Stimulated activated naive CD8-positive, alpha-beta T cell treated with anti-CD3 and anti-CD28 coated beads, Interleukin-15, amount 100 ng/mL, for 72 hours (primary cell): ENCODE measurements at regions not wholly inside any gene's neighbourhood (a gene's known extent, or its start where the extent isn't known, plus 50 kb on each side); places are given as distances from the start of the nearest gene placed in this dataset.
"Not testable (repeated sequence)": the region's sequence is repeated elsewhere in the genome, so short reads cannot be mapped to it uniquely, and the experiment has no call there.

Source experiments
- ATAC-seq: fragments of 150-1000 bp; cut with Tn5 transposase; 2 replicates; pipeline ENCODE4 v1.10.0; 2021; ENCODE audit warnings: mild to moderate bottlenecking, moderate library complexity
- DNase-seq, 2 donors: peaks; one replicate each; pipeline ENCODE4 v3.0.0; 2021 to 2022
- H3K27ac Mint-ChIP-seq, 2 donors: one replicate each; pipeline ENCODE4 v1.8.0; 2022; ENCODE audit warnings: mild to moderate bottlenecking in 2 of 2, mixed read lengths in 2 of 2, moderate library complexity in 2 of 2
- H3K27me3 Mint-ChIP-seq: one replicate; pipeline ENCODE4 v1.8.0; 2022; ENCODE audit warnings: mixed read lengths
- H3K4me1 Mint-ChIP-seq: one replicate; pipeline ENCODE4 v1.8.0; 2022; ENCODE audit warnings: mild to moderate bottlenecking, mixed read lengths
- H3K4me3 Mint-ChIP-seq, 2 donors: one replicate each; pipeline ENCODE4 v1.8.0; 2022; ENCODE audit warnings: mild to moderate bottlenecking in 2 of 2, mixed read lengths in 2 of 2, moderate library complexity in 1 of 2
- H3K9me3 Mint-ChIP-seq, 2 donors: one replicate each; pipeline ENCODE4 v1.8.0; 2022; ENCODE audit warnings: mixed read lengths in 2 of 2

DNA sequence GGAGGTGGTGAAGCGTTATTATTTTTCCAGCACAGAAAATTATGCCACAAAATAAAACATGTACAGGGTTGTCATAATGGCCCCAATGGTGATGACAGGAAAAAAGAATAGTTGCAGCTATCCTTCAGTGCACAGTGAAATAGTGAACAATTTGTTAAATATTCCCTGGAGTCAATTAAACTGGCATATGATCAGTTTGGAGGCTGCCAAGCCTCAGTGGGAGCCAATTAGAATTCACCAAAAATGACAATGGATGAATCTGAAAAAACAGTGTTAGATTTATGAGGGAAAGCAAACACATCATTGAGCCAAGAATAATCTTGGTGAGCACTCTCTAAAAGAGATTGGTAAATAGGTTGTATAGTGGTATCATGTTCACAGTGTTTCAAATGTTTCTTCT is 146.3 kb downstream of the OTUD1 start:
- no peak for ATAC-seq
- Mint-ChIP-seq H3K9me3 (peaks cover 14 to 17% of the 10 kb centered on the region in 2 donors), H3K27me3 (no peaks in the 10 kb centered on the region), H3K4me1 (no peaks in the 10 kb centered on the region), H3K4me3 (no peak overlapping the region), H3K27ac (no peak overlapping the region)
- no peak for DNase-seq

DNA sequence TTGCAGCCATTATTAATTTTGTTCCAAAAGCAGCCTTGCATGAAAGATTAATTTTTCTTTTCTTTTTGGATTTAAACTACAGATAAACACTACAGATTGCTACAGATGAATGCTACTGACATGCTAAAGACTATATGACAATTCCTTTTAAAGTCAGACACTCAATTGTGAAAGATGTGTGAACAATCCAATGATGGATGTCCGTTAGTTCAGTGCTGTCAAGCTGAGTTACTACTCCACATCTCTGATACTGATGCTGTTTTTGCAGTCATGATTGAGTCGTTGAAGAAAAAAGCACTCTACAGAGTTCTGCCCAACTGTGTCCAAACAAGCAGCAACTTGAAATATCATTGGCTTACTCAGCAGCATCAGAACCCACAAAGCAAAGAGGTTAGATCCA is 146.8 kb downstream of the OTUD1 start:
- ATAC-seq (no peak), DNase-seq (no peak)
- Mint-ChIP-seq H3K9me3 (peaks cover 14 to 17% of the 10 kb centered on the region in 2 donors), H3K4me3 (no peak overlapping the region), H3K27me3 (no peaks in the 10 kb centered on the region), H3K4me1 (no peaks in the 10 kb centered on the region), H3K27ac (no peak overlapping the region)

DNA sequence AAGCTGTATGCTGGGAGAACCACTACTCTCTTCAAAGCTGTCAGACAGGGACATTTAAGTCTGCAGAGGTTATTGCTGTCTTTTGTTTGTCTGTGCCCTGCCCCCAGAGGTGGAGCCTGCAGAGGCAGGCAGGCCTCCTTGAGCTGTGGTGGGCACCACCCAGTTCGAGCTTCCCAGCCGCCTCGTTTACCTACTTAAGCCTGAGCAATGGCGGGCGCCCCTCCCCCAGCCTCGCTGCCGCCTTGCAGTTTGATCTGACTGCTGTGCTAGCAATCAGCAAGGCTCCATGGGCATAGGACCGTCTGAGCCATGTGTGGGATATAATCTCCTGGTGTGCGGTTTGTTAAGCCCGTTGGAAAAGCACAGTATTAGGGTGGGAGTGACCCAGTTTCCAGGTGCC is 156.4 kb downstream of the OTUD1 start:
- H3K4me1 Mint-ChIP-seq, H3K27ac Mint-ChIP-seq, DNase-seq, H3K27me3 Mint-ChIP-seq, H3K4me3 Mint-ChIP-seq, ATAC-seq: not testable (repeated sequence)
- H3K9me3 Mint-ChIP-seq, result peaks cover 25 to 35% of the 10 kb centered on the region in 2 donors

DNA sequence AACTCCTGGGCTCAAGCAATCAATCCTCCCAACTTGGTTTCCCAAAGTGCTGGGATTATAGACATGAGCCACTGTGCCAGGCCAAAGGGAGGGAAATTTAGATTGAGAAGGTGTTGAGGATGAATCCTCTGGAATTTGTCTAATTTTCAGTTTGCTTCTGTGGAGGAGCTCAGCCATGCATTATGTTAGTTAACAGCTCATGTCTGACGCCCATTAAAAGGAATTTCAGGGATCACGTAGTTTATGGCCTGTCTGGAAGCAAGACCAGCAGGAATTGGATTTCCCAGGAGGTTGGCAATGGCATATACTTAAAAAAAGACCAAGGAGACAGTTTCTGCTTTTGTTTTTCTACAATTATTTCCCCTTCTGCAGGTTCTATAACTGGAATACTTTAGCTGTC is 165.7 kb downstream of the OTUD1 start:
- Mint-ChIP-seq H3K9me3 (no peaks in the 10 kb centered on the region), H3K27me3 (no peaks in the 10 kb centered on the region), H3K4me1 (no peaks in the 10 kb centered on the region), H3K4me3 (no peak overlapping the region), H3K27ac (no peak overlapping the region)
- ATAC-seq (no peak), DNase-seq (no peak)

GRCh38 chr10:23606456-23606855 is 167.6 kb downstream of the OTUD1 start:
- ATAC-seq, result no peak
- H3K9me3 Mint-ChIP-seq, result no peaks in the 10 kb centered on the region

DNA sequence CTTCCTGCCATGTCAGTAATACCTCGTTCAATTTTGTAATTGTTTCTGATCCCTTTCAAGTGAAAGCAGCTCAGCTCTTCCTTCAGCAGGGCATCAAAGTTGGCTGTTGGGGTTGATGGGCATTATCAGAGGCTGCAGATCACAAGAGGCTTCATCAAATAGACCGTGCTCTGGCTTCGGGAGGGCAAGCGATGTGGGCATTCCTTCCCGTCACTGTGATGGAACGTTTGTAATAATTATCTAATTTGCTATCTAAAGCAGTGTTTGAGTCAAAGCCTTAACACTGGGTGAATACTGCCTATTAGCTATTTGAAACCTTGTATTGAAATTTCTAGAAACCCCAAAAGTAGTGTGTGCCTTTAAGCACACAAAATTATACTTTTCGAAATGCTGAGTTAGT is 170.1 kb downstream of the OTUD1 start:
- Mint-ChIP-seq H3K27ac (no peak overlapping the region), H3K4me1 (peaks cover 4% of the 10 kb centered on the region), H3K27me3 (no peaks in the 10 kb centered on the region), H3K4me3 (no peak overlapping the region), H3K9me3 (no peaks in the 10 kb centered on the region)
- no peak for ATAC-seq
- DNase-seq, result no peak

More at GRCh38 chr10:23606456-23606855, 167.6 kb downstream of the OTUD1 start:
- H3K27ac Mint-ChIP-seq, result no peak overlapping the region
- no peak overlapping the region for H3K4me3 Mint-ChIP-seq
- H3K27me3 Mint-ChIP-seq, result no peaks in the 10 kb centered on the region
- DNase-seq, result no peak
- no peaks in the 10 kb centered on the region for H3K4me1 Mint-ChIP-seq

DNA sequence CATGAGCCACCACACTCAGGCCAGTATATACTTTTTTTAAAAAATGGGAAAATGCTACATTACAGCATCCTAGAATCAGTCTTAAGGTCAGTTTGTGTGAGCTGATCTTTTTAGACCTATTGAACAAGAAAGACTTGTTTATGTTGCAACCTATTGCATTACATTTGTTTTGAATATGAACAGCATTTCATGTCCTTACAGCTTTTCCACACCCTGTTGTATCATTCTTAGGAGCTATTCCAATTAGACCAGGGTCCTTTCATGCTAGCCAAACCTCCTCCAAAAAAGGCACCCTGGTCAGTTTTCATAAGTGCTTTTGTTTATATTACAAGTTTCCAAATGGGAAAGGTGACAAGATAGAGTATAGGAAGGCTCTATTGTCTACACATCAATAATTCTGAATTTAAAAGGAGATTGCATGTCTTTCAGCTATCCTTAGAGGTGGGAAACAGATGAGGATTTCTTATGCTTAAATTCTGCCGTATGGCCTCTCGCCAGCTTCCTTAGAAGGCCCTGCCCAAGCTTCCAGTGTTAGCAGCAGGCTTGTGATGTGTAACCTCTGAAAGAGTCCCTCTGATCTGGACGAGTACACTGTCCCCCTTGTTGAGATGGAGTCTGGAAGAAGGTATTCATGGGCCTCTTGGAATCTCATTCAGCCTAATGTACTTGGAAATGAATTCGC is 171.9 kb downstream of the OTUD1 start:
- H3K27me3 Mint-ChIP-seq, result no peaks in the 10 kb centered on the region
- ATAC-seq (no peak), DNase-seq (no peak)
- no peaks in the 10 kb centered on the region for H3K9me3 Mint-ChIP-seq
- peaks cover 16% of the 10 kb centered on the region for H3K4me1 Mint-ChIP-seq
- no peak overlapping the region for H3K27ac Mint-ChIP-seq
- H3K4me3 Mint-ChIP-seq, result no peak overlapping the region

DNA sequence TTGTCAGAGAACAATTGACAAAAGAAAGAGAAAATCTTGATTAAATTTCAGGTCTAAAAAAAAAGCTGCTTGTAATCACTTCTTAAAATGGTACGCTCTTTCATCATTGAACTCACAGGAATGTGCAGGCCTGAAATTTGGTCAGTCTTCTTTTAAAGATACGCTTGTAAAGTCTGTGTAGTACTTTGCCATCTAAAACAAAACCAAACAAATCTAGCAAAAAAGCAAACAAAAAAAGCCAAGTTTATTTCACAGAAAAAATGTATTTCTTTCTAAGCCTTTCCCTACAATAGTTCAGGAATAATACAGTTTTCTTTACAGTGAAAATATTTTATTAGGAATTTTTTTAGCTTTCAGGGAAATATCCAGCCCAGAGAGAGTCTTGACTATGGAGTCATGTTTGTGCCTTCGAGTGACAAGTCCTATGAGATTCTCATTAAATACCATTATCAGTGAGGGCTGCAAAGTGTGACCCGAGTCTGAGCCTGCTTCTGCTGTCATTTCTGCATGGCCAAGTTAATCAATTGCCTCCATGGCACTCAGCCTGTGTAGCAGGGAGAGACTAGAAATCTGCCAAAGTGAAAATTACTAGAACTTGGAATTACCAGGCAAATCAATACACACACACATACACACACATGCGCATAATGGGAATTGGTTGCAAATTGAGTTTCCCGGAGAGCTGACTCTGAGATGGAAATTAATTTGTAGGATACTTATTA is 172.6 kb downstream of the OTUD1 start:
- no peak overlapping the region for H3K4me3 Mint-ChIP-seq
- ATAC-seq, result no peak
- H3K27me3 Mint-ChIP-seq, result no peaks in the 10 kb centered on the region
- DNase-seq, result no peak
- H3K4me1 Mint-ChIP-seq, result peaks cover 16% of the 10 kb centered on the region
- H3K27ac Mint-ChIP-seq, result no peak overlapping the region
- H3K9me3 Mint-ChIP-seq, result no peaks in the 10 kb centered on the region

DNA sequence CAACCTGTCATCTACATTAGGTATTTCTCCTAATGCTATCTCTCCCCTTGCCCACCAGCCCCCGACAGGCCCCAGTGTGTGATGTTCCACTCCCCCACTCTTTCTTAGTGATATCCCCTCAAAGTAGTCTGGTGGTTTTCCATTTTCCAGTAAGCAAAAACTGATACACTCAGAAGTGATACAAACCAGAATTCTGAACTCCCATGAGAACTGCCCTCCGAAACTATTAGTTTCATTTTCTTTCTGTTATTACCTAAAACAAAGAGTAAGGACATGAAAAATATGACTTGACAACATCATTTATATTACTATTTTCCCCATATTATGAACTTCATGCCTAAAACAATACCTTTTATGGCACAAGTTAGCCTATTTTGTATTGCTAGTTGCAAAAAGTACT is 175.0 kb downstream of the OTUD1 start:
- Mint-ChIP-seq H3K4me3 (no peak overlapping the region), H3K27ac (peak overlapping the region in 1 of 2 donors; percentile 74), H3K9me3 (no peaks in the 10 kb centered on the region), H3K27me3 (no peaks in the 10 kb centered on the region), H3K4me1 (peaks cover 16% of the 10 kb centered on the region)
- ATAC-seq, result no peak
- DNase-seq, result no peak

DNA sequence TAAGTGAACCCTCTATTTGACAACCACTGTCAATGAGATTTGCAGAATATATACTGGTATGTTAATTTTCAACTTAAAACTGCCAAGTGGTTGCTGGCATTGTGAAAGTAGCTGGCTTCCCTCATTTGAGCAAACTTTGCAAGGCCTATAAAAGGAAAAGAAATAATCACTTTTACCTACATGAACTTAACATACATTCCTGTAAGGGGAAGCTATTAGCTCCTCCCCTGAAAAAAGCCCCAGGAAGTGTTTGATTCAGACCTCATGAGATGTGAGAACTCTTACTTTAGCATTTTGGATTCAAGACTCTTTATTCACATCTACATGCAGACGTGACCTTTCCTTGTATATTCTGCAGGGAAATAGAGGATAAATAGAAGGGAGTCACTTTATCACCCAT is 175.6 kb downstream of the OTUD1 start:
- peak overlapping the region in 1 of 2 donors; percentile 53 for H3K27ac Mint-ChIP-seq
- no peak overlapping the region for H3K4me3 Mint-ChIP-seq
- no peaks in the 10 kb centered on the region for H3K27me3 Mint-ChIP-seq
- DNase-seq (no peak), ATAC-seq (no peak)
- peaks cover 16% of the 10 kb centered on the region for H3K4me1 Mint-ChIP-seq
- H3K9me3 Mint-ChIP-seq, result no peaks in the 10 kb centered on the region

DNA sequence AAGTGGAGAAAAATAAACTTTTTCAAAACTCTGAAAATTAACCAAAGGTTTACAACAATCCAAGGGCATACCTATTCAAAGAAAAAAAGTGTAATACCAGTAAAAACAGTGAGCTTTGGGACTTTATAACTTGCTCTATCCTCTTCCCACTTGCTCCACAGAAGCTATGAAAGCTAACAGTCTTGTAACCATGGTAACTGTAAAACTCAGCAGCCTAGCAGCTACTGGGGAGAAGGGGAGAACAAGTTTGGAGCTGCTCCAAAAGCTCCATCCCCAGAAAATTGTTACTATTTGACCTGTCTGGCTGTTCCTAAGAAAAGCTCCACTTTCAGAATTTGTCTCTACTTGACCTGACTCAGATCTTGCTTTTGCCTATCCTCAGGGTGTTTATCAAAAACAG is 191.5 kb downstream of the OTUD1 start:
- ATAC-seq (no peak), DNase-seq (no peak)
- H3K9me3 Mint-ChIP-seq, result peaks cover 5 to 12% of the 10 kb centered on the region in 2 donors
- H3K4me1 Mint-ChIP-seq, result no peaks in the 10 kb centered on the region
- H3K27ac Mint-ChIP-seq, result peak overlapping the region in 1 of 2 donors; percentile 44
- no peaks in the 10 kb centered on the region for H3K27me3 Mint-ChIP-seq
- no peak overlapping the region for H3K4me3 Mint-ChIP-seq

- H3K4me1 Mint-ChIP-seq, result no peaks in the 10 kb centered on the region
- no peak for DNase-seq
These were observed 192.0 kb downstream of the OTUD1 start for GRCh38 chr10:23630885-23631284.

DNA sequence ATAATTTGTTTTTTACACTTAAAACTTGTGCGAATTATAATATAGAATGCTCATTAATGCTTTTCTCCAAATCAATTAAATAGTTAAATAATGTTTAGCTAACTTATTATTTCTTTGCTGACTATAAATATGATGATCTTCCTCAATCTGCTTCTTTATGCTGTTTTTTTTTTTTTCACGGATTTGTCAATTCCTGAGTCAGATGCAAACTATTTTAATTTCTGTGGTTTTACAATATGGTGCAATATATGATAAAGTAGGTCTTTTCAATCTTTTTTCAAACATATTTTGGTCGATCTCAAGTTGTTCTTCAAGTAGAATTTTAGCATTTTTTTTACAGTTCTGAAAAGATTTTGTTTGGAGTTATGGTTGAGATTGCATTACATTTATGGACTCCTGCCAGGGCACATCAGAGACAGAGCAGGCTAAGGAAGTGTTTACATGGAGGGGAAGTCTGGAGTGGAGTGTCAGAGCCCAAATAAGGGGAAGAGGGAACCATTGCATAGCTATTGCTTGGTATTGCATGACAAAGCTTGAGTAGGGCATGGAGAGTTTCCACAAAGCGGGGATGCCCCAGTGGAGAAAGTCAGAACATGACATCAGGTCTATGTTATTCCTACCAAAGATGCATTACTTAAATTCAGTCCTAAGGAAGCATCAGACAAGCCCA is 204.4 kb downstream of the OTUD1 start:
- Mint-ChIP-seq H3K4me1 (peaks cover 7% of the 10 kb centered on the region), H3K27me3 (peaks cover 28% of the 10 kb centered on the region), H3K27ac (no peak overlapping the region), H3K4me3 (no peak overlapping the region), H3K9me3 (peaks cover 0 to 2% of the 10 kb centered on the region in 2 donors)
- DNase-seq (no peak), ATAC-seq (peak; percentile 40)

More at GRCh38 chr10:23630885-23631284, 192.0 kb downstream of the OTUD1 start:
- no peak for ATAC-seq
- Mint-ChIP-seq H3K27me3 (no peaks in the 10 kb centered on the region), H3K4me3 (no peak overlapping the region), H3K9me3 (peaks cover 5 to 12% of the 10 kb centered on the region in 2 donors), H3K27ac (peak overlapping the region in 1 of 2 donors; percentile 44)

DNA sequence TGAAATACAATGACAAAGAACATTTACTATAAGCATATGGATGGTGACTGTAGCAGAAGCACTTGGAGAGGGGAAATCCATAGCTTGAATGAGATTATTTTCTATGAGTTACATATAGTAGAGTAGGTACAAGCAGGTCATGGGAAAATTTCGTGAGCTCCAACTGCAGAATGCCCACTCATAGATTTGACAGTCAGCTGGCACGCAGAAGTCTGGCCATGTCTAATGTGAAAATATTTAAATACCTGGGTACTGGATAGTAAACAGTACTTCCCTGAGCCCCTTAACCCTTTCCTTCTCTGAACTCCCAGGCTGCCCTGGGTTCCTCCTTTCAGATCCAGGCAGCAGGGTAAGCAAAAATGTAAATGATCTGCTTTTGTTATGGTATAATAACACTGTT is 209.7 kb downstream of the OTUD1 start:
- Mint-ChIP-seq H3K27me3 (peaks cover 20% of the 10 kb centered on the region), H3K27ac (no peak overlapping the region), H3K4me3 (no peak overlapping the region), H3K4me1 (peaks cover under 1% of the 10 kb centered on the region), H3K9me3 (peaks cover 0 to 9% of the 10 kb centered on the region in 2 donors)
- DNase-seq, result no peak
- no peak for ATAC-seq

GRCh38 chr10:23656735-23657134 is 217.9 kb downstream of the OTUD1 start:
- Mint-ChIP-seq H3K27me3 (peaks cover 21% of the 10 kb centered on the region), H3K4me3 (no peak overlapping the region), H3K9me3 (peaks cover 0 to 10% of the 10 kb centered on the region in 2 donors), H3K27ac (no peak overlapping the region), H3K4me1 (peaks cover 6% of the 10 kb centered on the region)
- peak; percentile 42 for ATAC-seq
- DNase-seq, result no peak

DNA sequence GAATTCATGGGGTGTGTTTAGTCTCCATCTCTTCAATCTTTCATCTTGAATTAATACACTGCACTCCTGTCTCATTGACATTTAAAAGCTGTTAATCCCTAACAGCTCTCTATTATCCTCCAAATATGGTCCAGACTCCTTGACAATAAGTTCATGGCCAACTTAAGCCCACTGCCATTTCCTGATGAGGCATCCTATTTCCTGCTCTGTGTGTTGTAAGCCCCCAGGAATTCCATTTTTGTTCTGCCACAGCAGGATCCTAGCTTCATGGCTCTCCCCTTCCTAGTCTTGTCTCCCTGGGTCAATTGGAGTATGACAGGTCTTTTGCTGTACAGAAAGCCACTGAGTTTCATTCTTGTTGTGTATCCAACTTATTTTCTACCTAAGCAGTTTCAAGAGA is 218.8 kb downstream of the OTUD1 start:
- DNase-seq (no peak), ATAC-seq (no peak)
- Mint-ChIP-seq H3K9me3 (peaks cover 0 to 10% of the 10 kb centered on the region in 2 donors), H3K4me1 (peaks cover 6% of the 10 kb centered on the region), H3K27ac (no peak overlapping the region), H3K4me3 (no peak overlapping the region), H3K27me3 (peaks cover 31% of the 10 kb centered on the region)
